H1 (cell line): ENCODE measurements at regions not wholly inside any gene's neighbourhood (a gene's known extent, or its start where the extent isn't known, plus 50 kb on each side); places are given as distances from the start of the nearest gene placed in this dataset.

Source experiments
- CTCF ChIA-PET: fragments of 300-600 bp; sonication (Branson Sonifier 250); formaldehyde crosslinking; loops from one replicate; lab custom pipeline; 2021; ENCODE audit not compliant: partially characterized antibody; lab: Charles Lee
- POLR2A ChIA-PET: fragments of 300-600 bp; sonication (Branson Sonifier 250); formaldehyde crosslinking; loops from one replicate; lab custom pipeline; 2021; ENCODE audit warnings: inconsistent platforms; ENCODE audit not compliant: partially characterized antibody; lab: Charles Lee
- DNase-seq, 2 experiments: peaks; one replicate each; pipeline versions ENCODE4 v3.0.0 to v3.0.0-alpha.2; 2010 to 2022; ENCODE audit warnings: low spot score in 2 of 2, low read depth in 1 of 2, mixed read lengths in 1 of 2
- FAIRE-seq: peaks from 2 replicates; lab custom pipeline; 2011; peaks lifted over from hg19 to GRCh38; lab: Jason Lieb, UNC
- H2AFZ ChIP-seq: 2 replicates; pipeline ENCODE4 v1.8.1; 2012; ENCODE audit warnings: low read length, inconsistent platforms
- H2AK5ac ChIP-seq: 2 replicates; pipeline ENCODE4 v1.6.1; 2013; ENCODE audit warnings: low read depth, low read length
- H2BK120ac ChIP-seq: replicated peaks from 2 replicates; pipeline ENCODE3; 2013; ENCODE audit warnings: low read depth, low read length, inconsistent platforms
- H2BK12ac ChIP-seq: 2 replicates; pipeline ENCODE4 v1.6.1; 2013; ENCODE audit warnings: low read depth, low read length
- H2BK15ac ChIP-seq: 2 replicates; pipeline ENCODE4 v1.6.1; 2013; ENCODE audit warnings: low read length
- H2BK20ac ChIP-seq: 2 replicates; pipeline ENCODE4 v1.6.1; 2013; ENCODE audit warnings: low read length
- H2BK5ac ChIP-seq: 2 replicates; pipeline ENCODE4 v1.6.1; 2013; ENCODE audit warnings: low read depth, low read length
- H3K14ac ChIP-seq: 2 replicates; pipeline ENCODE4 v1.6.1; 2013; ENCODE audit warnings: inconsistent platforms; ENCODE audit not compliant: insufficient read length
- H3K18ac ChIP-seq: 2 replicates; pipeline ENCODE4 v1.6.1; 2013; ENCODE audit warnings: low read length; ENCODE audit errors: extremely low read depth
- H3K23ac ChIP-seq: 2 replicates; pipeline ENCODE4 v1.6.1; 2013; ENCODE audit warnings: inconsistent platforms; ENCODE audit not compliant: insufficient read length
- H3K23me2 ChIP-seq: 2 replicates; pipeline ENCODE4 v1.6.1; 2013; ENCODE audit warnings: low read depth, low read length
- H3K27ac ChIP-seq: 2 replicates; pipeline ENCODE4 v1.6.1; 2011; ENCODE audit warnings: low read depth, low read length, inconsistent platforms
- H3K27me3 ChIP-seq, 4 experiments: replicated peaks in 1 of 4; 1 replicate in 1 of 4; 2 replicates in 3 of 4; pipeline versions ENCODE4 v1.6.1 to v1.8.1; 2011 to 2013; ENCODE audit warnings: low read length in 3 of 4, mild to moderate bottlenecking in 3 of 4, inconsistent platforms in 2 of 4, mixed read lengths in 2 of 4, moderate library complexity in 1 of 4; ENCODE audit not compliant: control insufficient read depth in 3 of 4, insufficient read depth in 3 of 4; ENCODE audit errors: extremely low read depth in 1 of 4
- H3K36me3 ChIP-seq, 4 experiments: 2 replicates each; pipeline versions ENCODE4 v1.6.1 to v1.8.1; 2011 to 2013; ENCODE audit warnings: mild to moderate bottlenecking in 4 of 4, low read length in 3 of 4, moderate library complexity in 2 of 4, control low read depth in 1 of 4, inconsistent platforms in 1 of 4; ENCODE audit not compliant: insufficient read depth in 4 of 4, control insufficient read depth in 2 of 4
- H3K4ac ChIP-seq: replicated peaks from 2 replicates; pipeline ENCODE3; 2013; ENCODE audit warnings: low read length, low read depth, mixed read lengths, inconsistent platforms; ENCODE audit not compliant: insufficient read length
- H3K4me1 ChIP-seq, 4 experiments: replicated peaks in 1 of 4; 1 replicate in 1 of 4; 2 replicates in 3 of 4; pipeline versions ENCODE4 v1.6.1 to v1.8.1; 2011 to 2013; ENCODE audit warnings: low read length in 3 of 4, inconsistent platforms in 2 of 4, mixed read lengths in 1 of 4; ENCODE audit not compliant: insufficient read depth in 4 of 4, control insufficient read depth in 3 of 4
- H3K4me2 ChIP-seq, 2 experiments: 2 replicates each; pipeline versions ENCODE4 v1.6.1 to v1.8.1; 2011 to 2013; ENCODE audit warnings: low read depth in 2 of 2, low read length in 2 of 2, control low read depth in 1 of 2, inconsistent platforms in 1 of 2, mild to moderate bottlenecking in 1 of 2; ENCODE audit not compliant: insufficient read depth in 1 of 2
- H3K4me3 ChIP-seq, 4 experiments: fragments of 200-600, 300-600 bp in 1 of 4; sonication (generic), shearing (Covaris generic), sonication (Bioruptor Twin) in 1 of 4; 2 replicates each; pipeline versions ENCODE4 v1.5.1 to v1.8.1; 2011 to 2016; ENCODE audit warnings: low read length in 4 of 4, low read depth in 3 of 4, control low read depth in 2 of 4, inconsistent platforms in 2 of 4, mild to moderate bottlenecking in 2 of 4, mixed read lengths in 1 of 4, moderate library complexity in 1 of 4; ENCODE audit not compliant: insufficient read depth in 2 of 4; ENCODE audit errors: extremely low read depth in 1 of 4
- H3K56ac ChIP-seq: replicated peaks from 2 replicates; pipeline ENCODE3; 2013; ENCODE audit warnings: low read depth, mild to moderate bottlenecking, mixed read lengths, low read length, inconsistent platforms; ENCODE audit not compliant: insufficient read length
- H3K79me1 ChIP-seq: 2 replicates; pipeline ENCODE4 v1.6.1; 2013; ENCODE audit warnings: low read depth, low read length, control low read depth
- H3K79me2 ChIP-seq, 2 experiments: 2 replicates each; pipeline versions ENCODE4 v1.6.1 to v1.8.1; 2012 to 2013; ENCODE audit warnings: low read length in 2 of 2, mild to moderate bottlenecking in 2 of 2, inconsistent platforms in 1 of 2; ENCODE audit not compliant: insufficient read depth in 2 of 2, control insufficient read depth in 1 of 2
- H3K9ac ChIP-seq, 4 experiments: replicated peaks in 1 of 4; 1 replicate in 1 of 4; 2 replicates in 3 of 4; pipeline versions ENCODE4 v1.6.1 to v1.8.1; 2011 to 2013; ENCODE audit warnings: low read depth in 3 of 4, low read length in 3 of 4, control low read depth in 2 of 4, mild to moderate bottlenecking in 2 of 4, moderate library complexity in 2 of 4, inconsistent platforms in 1 of 4; ENCODE audit errors: extremely low read depth in 1 of 4
- H3K9me3 ChIP-seq, 2 experiments: 2 replicates each; pipeline versions ENCODE4 v1.6.1 to v1.8.1; 2012 to 2013; ENCODE audit warnings: mild to moderate bottlenecking in 2 of 2, moderate library complexity in 2 of 2, control low read depth in 1 of 2, inconsistent platforms in 1 of 2, low read depth in 1 of 2, low read length in 1 of 2, mixed read lengths in 1 of 2; ENCODE audit not compliant: insufficient read depth in 2 of 2
- H4K20me1 ChIP-seq, 2 experiments: replicated peaks in 1 of 2; 2 replicates each; pipeline versions ENCODE3 to v1.8.1; 2011 to 2013; ENCODE audit warnings: inconsistent platforms in 2 of 2, low read length in 2 of 2, mild to moderate bottlenecking in 1 of 2; ENCODE audit not compliant: insufficient read depth in 2 of 2, control insufficient read depth in 1 of 2
- H4K5ac ChIP-seq: 2 replicates; pipeline ENCODE4 v1.6.1; 2013; ENCODE audit warnings: low read length, low read depth, mixed read lengths, inconsistent platforms; ENCODE audit not compliant: insufficient read length
- H4K8ac ChIP-seq: 2 replicates; pipeline ENCODE4 v1.8.0; 2013; ENCODE audit warnings: mild to moderate bottlenecking, moderate library complexity, low read length, inconsistent platforms; ENCODE audit not compliant: insufficient read depth; ENCODE audit errors: extremely low read depth
- H4K91ac ChIP-seq: replicated peaks from 2 replicates; pipeline ENCODE3; 2013; ENCODE audit warnings: low read length, mixed read lengths, inconsistent platforms; ENCODE audit not compliant: insufficient read length
- ASH2L ChIP-seq: fragments of 200-600, 300-600 bp; sonication (generic); IDR thresholded peaks from one replicate; pipeline ENCODE4 v1.7.1; 2017; ENCODE audit warnings: low read length
- BCL11A ChIP-seq, 2 experiments: IDR thresholded peaks; one replicate each; pipeline ENCODE4 v1.6.1; 2011; ENCODE audit warnings: low read depth in 2 of 2, low read length in 2 of 2, mild to moderate bottlenecking in 2 of 2
- CTBP2 ChIP-seq: IDR thresholded peaks from 2 replicates; pipeline ENCODE4 v1.7.0; 2011; ENCODE audit warnings: borderline replicate concordance, mild to moderate bottlenecking, moderate library complexity, mixed read lengths, low read length; ENCODE audit not compliant: insufficient read depth, insufficient read length
- HDAC2 ChIP-seq, 2 experiments: fragments of 300-600 bp in 1 of 2; sonication (generic) in 1 of 2; IDR thresholded peaks; 2 replicates each; pipeline ENCODE4 v1.6.1; 2011 to 2012; ENCODE audit warnings: low read depth in 2 of 2, low read length in 2 of 2, mild to moderate bottlenecking in 2 of 2, moderate library complexity in 2 of 2, borderline replicate concordance in 1 of 2, inconsistent platforms in 1 of 2
- HDAC6 ChIP-seq: IDR thresholded peaks from one replicate; pipeline ENCODE4 v1.7.1; 2012; ENCODE audit warnings: low read depth, mild to moderate bottlenecking, inconsistent platforms, low read length, moderate library complexity
- MAFK ChIP-seq: IDR thresholded peaks from 2 replicates; pipeline ENCODE4 v1.6.1; 2012; ENCODE audit warnings: low read depth, mild to moderate bottlenecking, improper control_type of control experiment, low read length
- POLR2A ChIP-seq, 2 experiments: IDR thresholded peaks; 1 replicate in 1 of 2; 2 replicates in 1 of 2; pipeline ENCODE4 v1.6.1; 2011; ENCODE audit warnings: low read depth in 2 of 2, low read length in 2 of 2, mild to moderate bottlenecking in 2 of 2; ENCODE audit errors: control extremely low read depth in 1 of 2
- RBBP5 ChIP-seq: IDR thresholded peaks from 2 replicates; pipeline ENCODE4 v1.7.1; 2012; ENCODE audit warnings: low read depth, mild to moderate bottlenecking, inconsistent platforms, low read length, moderate library complexity, borderline replicate concordance
- RNF2 ChIP-seq: fragments of 200-900, 300-1000 bp; sonication (generic); IDR thresholded peaks from 2 replicates; pipeline ENCODE4 v1.7.1; 2016; ENCODE audit warnings: borderline replicate concordance, low read depth, mild to moderate bottlenecking, antibody characterized with exemption, low read length; ENCODE audit not compliant: poor library complexity, severe bottlenecking; ENCODE audit errors: missing control alignments
- TAF7 ChIP-seq: optimal IDR thresholded peaks from 2 replicates; pipeline ENCODE3; 2011; ENCODE audit warnings: low read depth, mild to moderate bottlenecking, inconsistent platforms, low read length, moderate library complexity, borderline replicate concordance
- TEAD4 ChIP-seq: IDR thresholded peaks from 2 replicates; pipeline ENCODE4 v1.6.1; 2012; ENCODE audit warnings: low read depth, low read length, inconsistent platforms, mixed read lengths
- YY1 ChIP-seq: IDR thresholded peaks from 2 replicates; pipeline ENCODE4 v1.6.1; 2011; ENCODE audit warnings: low read depth, mild to moderate bottlenecking, low read length
- WGBS, 2 experiments: shearing (Covaris generic) in 1 of 2; methylation state at CpG; one replicate each; pipeline versions ENCODE4 v1.1.6 to v1.1.7; 2013 to 2015; ENCODE audit warnings: low lambda C conversion rate in 2 of 2, mixed read lengths in 2 of 2, inconsistent platforms in 1 of 2, low coverage in 1 of 2, missing lambda C conversion rate in 1 of 2; ENCODE audit not compliant: insufficient replicate concordance in 2 of 2, insufficient coverage in 1 of 2, insufficient read length in 1 of 2; ENCODE audit errors: extremely low coverage in 1 of 2, missing lambda C conversion rate in 1 of 2; 5-methylcytosine and 5-hydroxymethylcytosine counted together
- TF ChIP-seq, protein P1 (sequence below): IDR thresholded peaks from 2 replicates; pipeline ENCODE4 v1.6.1; 2011; ENCODE audit warnings: low read depth, mild to moderate bottlenecking, low read length; ENCODE audit not compliant: insufficient read depth

- no peak for FAIRE-seq
- no peaks in the 10 kb centered on the region for H3K79me1 ChIP-seq
- no peak overlapping the region for H3K4me2 ChIP-seq
- no peak overlapping the region for H2BK20ac ChIP-seq
- H2BK5ac ChIP-seq = no peak overlapping the region
- H3K9me3 ChIP-seq = peaks cover 35 to 48% of the 10 kb centered on the region in 2 experiments
- no peak overlapping the region for H3K27ac ChIP-seq
- H2AFZ ChIP-seq = no peak overlapping the region
- no peak overlapping the region for H3K4ac ChIP-seq
- no peaks in the 10 kb centered on the region for H4K20me1 ChIP-seq
- no peaks in the 10 kb centered on the region for H3K4me1 ChIP-seq
- no peaks in the 10 kb centered on the region for H3K27me3 ChIP-seq
- H3K23me2 ChIP-seq = no peaks in the 10 kb centered on the region
- 85% methylated on average over 9 of the region's 9 CpGs; no CpG with 5 or more reads in 1 of the 2 experiments for WGBS, 2 experiments
- no peak overlapping the region for H2BK12ac ChIP-seq
- H3K14ac ChIP-seq = no peak overlapping the region
- no peak overlapping the region for H4K91ac ChIP-seq
- no peak overlapping the region for H2BK120ac ChIP-seq
- ChIA-PET CTCF (no interaction called here), POLR2A (no interaction called here)
- H2BK15ac ChIP-seq = no peak overlapping the region
- H2AK5ac ChIP-seq = no peak overlapping the region
- no peak for DNase-seq
- no peak overlapping the region for H3K23ac ChIP-seq
- H4K8ac ChIP-seq = no peak overlapping the region
- no peaks in the 10 kb centered on the region for H3K36me3 ChIP-seq
- no peak overlapping the region for H3K18ac ChIP-seq
- no peak overlapping the region for H3K56ac ChIP-seq
- H3K4me3 ChIP-seq = no peak overlapping the region
- H3K79me2 ChIP-seq = no peaks in the 10 kb centered on the region
- H4K5ac ChIP-seq = no peak overlapping the region
- no peak overlapping the region for H3K9ac ChIP-seq
- TF ChIP-seq HDAC6 (no peak), MAFK (no peak), HDAC2 (IDR thresholded peaks at IDR 0.05; ENCODE audit: borderline replicate concordance in 1 of 2, low read depth in 2 of 2, low read length in 2 of 2) (no peak), ASH2L (no peak), TEAD4 (no peak), TAF7 (no peak), RBBP5 (no peak), YY1 (no peak), POLR2A (IDR thresholded peaks at IDR 0.05; ENCODE audit: control extremely low read depth in 1 of 2, low read depth in 2 of 2, low read length in 2 of 2) (no peak), RNF2 (no peak), BCL11A (IDR thresholded peaks at IDR 0.05; ENCODE audit: low read depth in 2 of 2, low read length in 2 of 2) (no peak), CTBP2 (no peak)
- TF ChIP-seq, protein P1, sequence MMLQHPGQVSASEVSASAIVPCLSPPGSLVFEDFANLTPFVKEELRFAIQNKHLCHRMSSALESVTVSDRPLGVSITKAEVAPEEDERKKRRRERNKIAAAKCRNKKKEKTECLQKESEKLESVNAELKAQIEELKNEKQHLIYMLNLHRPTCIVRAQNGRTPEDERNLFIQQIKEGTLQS = no peak
Measured at GRCh38 chr7:153470004-153470671, 582.1 kb upstream of the DPP6 start.
